Activated CD8-positive, alpha-beta memory T cell treated with anti-CD3 and anti-CD28 coated beads, Interleukin-2, amount 50 U/mL, for 4 hours (primary cell): ENCODE measurements at regions not wholly inside any gene's neighbourhood (a gene's known extent, or its start where the extent isn't known, plus 50 kb on each side); places are given as distances from the start of the nearest gene placed in this dataset.
"Not testable (repeated sequence)": the region's sequence is repeated elsewhere in the genome, so short reads cannot be mapped to it uniquely, and the experiment has no call there.

ENCODE experiments used
- DNase-seq: peaks from one replicate; pipeline ENCODE4 v3.0.0-alpha.2; 2020

DNA sequence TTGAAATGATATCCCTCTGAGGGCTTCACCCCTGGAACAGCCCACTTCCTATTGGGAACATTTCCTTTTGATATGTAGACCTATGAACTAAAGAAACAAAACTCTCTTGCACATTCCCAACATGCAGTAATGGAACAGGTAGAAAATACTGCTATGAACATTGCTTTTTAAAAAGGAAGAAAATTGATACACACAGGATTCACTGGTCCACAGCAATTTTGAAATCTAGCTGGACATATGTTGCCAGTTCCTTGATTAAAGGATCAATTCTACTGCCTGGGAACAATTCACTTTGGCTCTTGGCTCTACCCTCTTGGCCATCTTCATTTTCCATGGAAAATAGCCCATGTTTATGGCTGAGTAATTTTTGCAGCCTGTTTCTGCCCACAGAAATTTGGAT, 74.9 kb upstream of the ZNF280D start:
- DNase-seq: no peak

DNA sequence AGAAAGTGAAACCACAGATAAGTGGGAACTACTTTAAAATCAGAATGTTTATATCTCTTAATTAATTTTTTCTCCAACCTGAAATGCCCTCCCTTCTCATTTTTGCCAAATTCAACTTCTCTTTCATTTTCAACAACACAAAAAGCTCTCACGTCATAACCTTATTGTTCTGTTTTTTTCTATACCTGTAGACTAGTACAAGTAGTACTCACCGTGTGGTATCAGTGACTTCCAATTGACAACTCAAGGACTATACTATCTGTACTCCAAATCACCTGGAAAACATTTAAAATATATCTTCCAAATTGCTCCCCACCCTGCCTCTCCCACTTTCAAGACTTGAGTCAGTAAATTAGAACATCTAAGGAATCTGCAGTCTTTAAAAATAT, 72.8 kb upstream of the ZNF280D start:
- no peak for DNase-seq

GRCh38 chr15:56805466-56806147, 72.3 kb upstream of the ZNF280D start:
- no peak for DNase-seq

DNA sequence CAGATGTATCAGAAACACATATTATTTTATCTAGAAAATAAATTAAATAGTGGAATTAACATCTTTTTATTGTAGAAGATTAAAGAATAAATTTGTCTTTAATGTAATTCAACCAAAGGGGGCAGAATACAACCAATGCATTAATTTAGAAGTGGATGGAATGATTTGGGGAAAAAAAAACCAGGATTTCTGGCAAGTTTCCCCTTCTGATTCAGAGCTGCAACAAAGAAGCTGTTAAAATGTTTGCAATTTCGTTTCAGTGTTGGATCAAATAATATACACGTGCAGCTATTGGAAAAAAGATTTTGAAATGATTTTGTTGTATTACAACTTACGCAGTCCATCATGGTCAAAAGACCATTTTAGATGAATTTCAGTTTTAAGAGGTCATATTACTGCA, 71.6 kb upstream of the ZNF280D start:
- no peak for DNase-seq

DNA sequence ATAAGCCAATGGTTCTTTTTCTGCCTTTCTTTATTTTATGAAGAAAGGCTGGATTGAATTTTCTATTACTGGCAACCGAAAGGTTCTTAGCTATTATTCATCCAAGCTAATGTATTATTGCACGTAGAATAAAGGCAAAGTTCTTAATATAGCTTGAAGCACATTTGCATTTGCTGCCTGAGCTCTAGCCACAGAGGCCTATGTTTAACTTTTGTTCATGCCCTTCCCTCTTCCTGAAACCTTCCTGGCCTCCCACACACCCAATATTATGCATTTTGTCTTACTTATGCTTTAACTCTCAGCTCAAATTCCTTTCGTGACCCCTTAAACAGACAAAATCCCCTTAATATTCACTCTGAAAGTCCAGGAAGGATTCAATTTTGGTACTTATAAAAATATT, 71.0 kb upstream of the ZNF280D start:
- no peak for DNase-seq

DNA sequence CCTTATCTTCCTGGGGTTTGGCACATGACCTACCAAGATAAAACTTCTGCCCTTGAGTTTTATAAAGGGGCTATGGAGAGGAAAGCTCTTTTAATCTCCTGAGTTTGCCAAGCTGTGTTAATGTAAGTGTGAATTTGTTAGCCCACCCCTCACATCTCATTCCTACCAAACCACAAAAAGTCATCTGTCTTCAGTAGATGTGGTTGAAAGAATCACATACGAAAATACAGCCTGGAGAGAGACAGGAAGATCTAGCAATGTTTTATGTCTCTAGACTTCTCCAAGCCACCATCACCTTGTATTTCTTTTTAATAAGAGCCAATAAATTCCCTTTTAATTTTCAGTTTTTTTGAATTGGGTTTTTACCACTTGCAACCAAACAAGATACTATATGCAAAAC, 68.9 kb upstream of the ZNF280D start:
- DNase-seq: no peak

- no peak for DNase-seq
These were observed 65.3 kb upstream of the ZNF280D start for GRCh38 chr15:56798639-56799038.

- DNase-seq: no peak
These were observed 64.5 kb upstream of the ZNF280D start for GRCh38 chr15:56797720-56798275.

DNA sequence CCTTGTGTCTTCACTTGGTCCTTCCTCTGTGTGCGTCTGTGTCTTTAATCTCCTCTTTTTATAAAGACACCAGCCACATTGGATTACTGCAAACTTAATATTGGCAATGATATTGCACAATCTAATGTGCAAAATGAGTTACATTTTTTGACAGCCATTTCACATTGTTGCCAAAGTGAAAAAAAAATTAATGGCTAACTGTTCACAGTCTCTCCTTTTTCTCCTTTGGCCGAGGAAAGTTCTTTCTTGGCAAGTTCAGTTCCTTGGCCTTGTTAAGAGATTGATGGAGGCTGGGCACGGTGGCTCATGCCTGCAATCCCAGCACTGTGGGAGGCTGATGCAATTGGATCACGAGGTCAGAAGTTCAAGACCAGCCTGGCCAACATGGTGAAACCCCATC, 62.2 kb upstream of the ZNF280D start:
- DNase-seq: no peak

- no peak for DNase-seq
These were observed 61.4 kb upstream of the ZNF280D start for GRCh38 chr15:56794553-56795329.

DNA sequence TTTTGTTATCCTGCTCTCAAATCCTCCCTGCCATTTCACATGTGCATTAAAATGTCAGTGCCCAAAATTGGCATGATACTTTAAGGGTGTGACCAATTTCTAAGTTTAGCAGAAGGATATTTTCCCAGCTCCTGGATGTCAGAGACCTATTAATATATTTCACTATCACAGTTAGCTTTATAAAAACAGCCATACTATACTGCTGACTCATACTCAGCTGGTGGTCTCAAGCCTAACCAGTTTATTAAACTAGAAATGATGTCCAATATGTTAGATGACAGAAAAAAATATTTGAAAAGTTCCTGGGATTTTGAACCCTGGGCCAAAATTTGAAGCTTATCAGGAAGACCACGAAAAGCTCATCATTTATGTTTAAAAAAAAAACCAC, 60.9 kb upstream of the ZNF280D start:
- DNase-seq: no peak

GRCh38 chr15:56792211-56792610, 58.9 kb upstream of the ZNF280D start:
- no peak for DNase-seq

DNA sequence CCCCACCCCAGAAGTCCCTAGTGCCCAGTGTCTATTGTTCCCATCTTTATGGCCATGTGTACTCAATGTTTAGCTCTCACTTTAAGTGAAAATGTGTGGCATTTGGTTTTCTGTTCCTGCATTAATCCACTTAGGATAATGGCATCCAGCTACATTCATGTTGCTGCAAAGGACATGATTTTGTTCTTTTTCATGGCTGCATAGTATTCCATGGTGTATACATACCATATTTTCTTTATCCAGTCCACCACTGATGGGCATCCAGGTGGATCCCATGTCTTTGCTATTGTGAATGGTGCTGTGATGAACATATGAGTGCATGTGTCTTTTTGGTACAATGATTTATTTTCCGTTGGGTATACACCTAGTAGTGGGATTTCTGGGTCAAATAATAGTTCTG, 58.2 kb upstream of the ZNF280D start:
- not testable (repeated sequence) for DNase-seq

- DNase-seq: no peak
These were observed 55.0 kb upstream of the ZNF280D start for GRCh38 chr15:56788359-56788758.

GRCh38 chr15:56786966-56787365, 53.7 kb upstream of the ZNF280D start:
- no peak for DNase-seq

GRCh38 chr15:56783857-56784661, 50.8 kb upstream of the ZNF280D start:
- no peak for DNase-seq

DNA sequence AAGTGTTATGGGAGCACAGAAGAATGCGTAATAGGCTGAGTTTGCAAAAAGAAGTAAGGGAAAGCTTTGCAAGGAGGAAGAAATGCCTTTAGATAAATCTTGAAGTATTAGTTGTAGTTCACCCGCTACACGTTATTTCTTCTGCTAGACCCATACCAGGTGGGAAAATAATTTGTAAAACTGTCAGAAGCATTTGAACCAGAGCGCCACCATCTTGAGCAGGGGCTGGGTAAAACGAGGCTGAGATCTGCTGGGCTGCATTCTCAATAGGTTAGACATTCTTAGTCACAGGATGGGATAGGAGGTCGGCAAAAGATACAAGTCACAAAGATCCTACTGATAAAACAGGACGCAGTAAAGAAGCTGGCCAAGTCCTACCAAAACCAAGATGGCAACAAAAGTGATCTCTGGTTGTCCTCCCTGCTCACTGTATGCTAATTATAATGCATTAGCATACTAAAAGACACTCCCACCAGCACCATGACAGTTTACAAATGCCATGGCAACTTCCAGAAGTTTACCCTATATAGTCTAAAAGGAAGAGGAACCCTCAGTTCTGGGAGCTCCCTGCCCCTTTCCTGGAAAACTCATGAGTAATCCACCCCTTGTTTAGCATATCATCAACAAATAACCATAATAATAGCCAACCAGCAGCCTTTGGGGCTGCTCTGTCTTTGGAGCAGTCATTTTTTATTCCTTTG, 50.0 kb upstream of the ZNF280D start:
- DNase-seq: no peak
